Kasumi-1 (cell line): ENCODE measurements at regions not wholly inside any gene's neighbourhood (a gene's known extent, or its start where the extent isn't known, plus 50 kb on each side); places are given as distances from the start of the nearest gene placed in this dataset.
"Not testable (repeated sequence)": the region's sequence is repeated elsewhere in the genome, so short reads cannot be mapped to it uniquely, and the experiment has no call there.

Experiments
- DNase-seq, 2 experiments: peaks; one replicate each; lab custom pipeline; 2025; lab: John Stamatoyannopoulos, UW

- DNase-seq, result not testable (repeated sequence)
Observed at GRCh38 chr21:32823296-32823695, 51.7 kb upstream of the PAXBP1 start.

- DNase-seq, result no peak
Observed at GRCh38 chr21:32824950-32825349, 53.4 kb upstream of the PAXBP1 start.

- peak; percentile 79 to 82 for DNase-seq
Observed at GRCh38 chr21:32826329-32827167, 55.0 kb upstream of the PAXBP1 start.

- DNase-seq, result no peak
Observed at GRCh38 chr21:32828908-32829307, 57.4 kb upstream of the PAXBP1 start.

GRCh38 chr21:32829504-32829903 is 57.9 kb upstream of the PAXBP1 start:
- no peak for DNase-seq

GRCh38 chr21:32831779-32832178 is 60.2 kb upstream of the PAXBP1 start:
- not testable (repeated sequence) for DNase-seq

GRCh38 chr21:32834211-32834915 is 62.8 kb upstream of the PAXBP1 start:
- no peak for DNase-seq

GRCh38 chr21:32834916-32835235 is 63.3 kb upstream of the PAXBP1 start:
- no peak for DNase-seq

- no peak for DNase-seq
Observed at GRCh38 chr21:32842146-32842545, 70.6 kb upstream of the PAXBP1 start.

GRCh38 chr21:32843561-32843960 is 72.0 kb upstream of the PAXBP1 start:
- DNase-seq, result no peak

GRCh38 chr21:32844076-32844475 is 72.5 kb upstream of the PAXBP1 start:
- no peak for DNase-seq

GRCh38 chr21:32844653-32845436 is 73.3 kb upstream of the PAXBP1 start:
- peak in 1 of 2 experiments; percentile 1 for DNase-seq

- DNase-seq, result no peak
Observed at GRCh38 chr21:32858628-32859027, 87.1 kb upstream of the PAXBP1 start.

GRCh38 chr21:32860399-32860798 is 88.8 kb upstream of the PAXBP1 start:
- DNase-seq, result no peak

- no peak for DNase-seq
Observed at GRCh38 chr21:32861866-32862265, 90.3 kb upstream of the PAXBP1 start.

GRCh38 chr21:32867597-32867996 is 96.0 kb upstream of the PAXBP1 start:
- no peak for DNase-seq

- no peak for DNase-seq
Observed at GRCh38 chr21:32868631-32869454, 97.3 kb upstream of the PAXBP1 start.

- no peak for DNase-seq
Observed at GRCh38 chr21:32869459-32869858, 97.9 kb upstream of the PAXBP1 start.

- no peak for DNase-seq
Observed at GRCh38 chr21:32876426-32876825, 104.9 kb upstream of the PAXBP1 start.

GRCh38 chr21:32877888-32878287 is 106.3 kb upstream of the PAXBP1 start:
- not testable (repeated sequence) for DNase-seq

GRCh38 chr21:32878661-32879060 is 107.1 kb upstream of the PAXBP1 start:
- DNase-seq, result peak in 1 of 2 experiments; percentile 4

- DNase-seq, result no peak
Observed at GRCh38 chr21:32881458-32881857, 109.9 kb upstream of the PAXBP1 start.
